ENCODE measurements at regions not wholly inside any gene's neighbourhood (a gene's known extent, or its start where the extent isn't known, plus 50 kb on each side); places are given as distances from the start of the nearest gene placed in this dataset.

GRCh38 chr10:105757302-105757701 is 1116.2 kb downstream of the SORCS3 start:
- TF ChIP-seq EZH2 (IDR thresholded peaks at IDR 0.05; ENCODE audit: low read depth, unreplicated experiment) (no peak), CTCF (conservative IDR thresholded peaks at IDR 0.05; ENCODE audit: low read depth in 2 of 2) (no peak), ZNF114 (CRISPR knock-in tag; IDR thresholded peaks at IDR 0.05) (no peak), REST (IDR thresholded peaks at IDR 0.05; ENCODE audit: unreplicated experiment) (no peak), EZH2phosphoT487 (IDR thresholded peaks at IDR 0.05; ENCODE audit: unreplicated experiment) (no peak), POLR2AphosphoS5 (IDR thresholded peaks at IDR 0.05; ENCODE audit: low read depth) (no peak), CREB1 (CRISPR knock-in tag; IDR thresholded peaks at IDR 0.05; ENCODE audit: low read depth) (no peak), ZNF331 (CRISPR knock-in tag; IDR thresholded peaks at IDR 0.05; ENCODE audit: low read depth) (no peak), ETS1 (IDR thresholded peaks at IDR 0.05) (no peak)

Data from GM23338 (cell line).